AML-193 (cell line): ENCODE measurements at regions not wholly inside any gene's neighbourhood (a gene's known extent, or its start where the extent isn't known, plus 50 kb on each side); places are given as distances from the start of the nearest gene placed in this dataset.
A peak's percentile ranks its signal among the peaks of the same experiment; 100 is the strongest.
"Not testable (repeated sequence)": the region's sequence is repeated elsewhere in the genome, so short reads cannot be mapped to it uniquely, and the experiment has no call there.

ENCODE experiments used
- DNase-seq, 2 experiments: peaks; one replicate each; lab custom pipeline; 2025; lab: John Stamatoyannopoulos, UW

DNA sequence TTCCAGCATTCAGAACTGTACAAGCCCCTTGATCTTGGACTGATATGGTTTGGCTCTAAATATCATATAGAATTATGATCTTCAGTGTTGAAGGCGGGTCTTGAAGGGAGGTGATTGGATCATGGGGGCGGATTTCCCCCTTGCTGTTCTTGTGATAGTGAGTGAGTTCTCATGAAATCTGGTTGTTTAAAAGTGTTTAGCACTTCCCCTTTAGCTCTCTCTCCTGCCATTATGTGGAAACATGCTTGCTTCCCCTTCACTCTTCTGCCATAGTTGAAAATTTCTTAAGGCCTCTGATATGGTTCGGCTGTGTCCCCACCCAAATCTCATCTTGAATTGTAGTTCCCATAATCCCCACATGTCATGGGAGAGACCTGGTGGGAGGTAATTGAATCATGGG is 305.3 kb upstream of the CYRIA start:
- DNase-seq, result not testable (repeated sequence)

DNA sequence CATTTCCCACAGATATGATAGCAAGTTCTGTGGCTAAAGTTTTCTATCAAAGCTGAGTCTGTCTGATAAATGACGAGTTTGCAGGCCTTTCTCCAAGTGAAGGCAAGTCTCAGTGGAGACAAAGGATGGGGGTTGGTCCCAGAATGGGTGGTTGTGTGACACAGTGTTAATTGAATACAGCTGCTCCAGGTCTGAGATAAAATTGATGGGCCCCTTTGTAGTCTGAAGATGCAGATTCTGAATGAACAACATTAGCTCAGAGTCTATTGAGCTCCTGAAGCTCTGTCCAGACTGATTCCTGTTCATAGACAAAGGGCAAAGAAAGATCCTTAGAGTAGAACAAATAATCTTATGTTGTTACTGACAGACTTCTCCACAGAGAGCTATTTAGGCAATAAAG is 296.9 kb upstream of the CYRIA start:
- no peak for DNase-seq

GRCh38 chr2:16960579-16960978 is 294.9 kb upstream of the CYRIA start:
- no peak for DNase-seq

- DNase-seq, result no peak
These were observed 292.6 kb upstream of the CYRIA start for GRCh38 chr2:16958266-16958665.

GRCh38 chr2:16952805-16953204 is 287.2 kb upstream of the CYRIA start:
- no peak for DNase-seq

DNA sequence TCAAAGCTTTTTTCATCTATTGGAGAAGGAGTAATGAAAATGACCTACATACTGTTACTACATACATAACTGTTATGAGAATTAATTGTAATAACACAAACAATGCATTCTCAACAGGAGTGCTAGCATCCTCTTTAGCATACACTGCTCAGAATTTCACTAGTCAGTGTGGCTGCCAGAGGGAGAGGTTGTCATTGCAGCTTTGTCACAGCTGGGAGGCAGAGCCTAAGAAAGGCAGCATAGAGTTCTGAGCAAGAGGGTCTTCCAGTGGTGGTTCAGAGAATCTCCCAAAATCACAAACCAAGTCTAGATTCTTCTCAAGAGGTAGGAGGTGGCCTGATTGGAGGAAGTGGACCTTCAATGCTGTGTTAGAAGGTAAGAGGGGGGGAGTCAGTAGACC is 286.7 kb upstream of the CYRIA start:
- DNase-seq, result no peak

GRCh38 chr2:16950436-16950835 is 284.8 kb upstream of the CYRIA start:
- no peak for DNase-seq

GRCh38 chr2:16948710-16949109 is 283.1 kb upstream of the CYRIA start:
- DNase-seq, result no peak

DNA sequence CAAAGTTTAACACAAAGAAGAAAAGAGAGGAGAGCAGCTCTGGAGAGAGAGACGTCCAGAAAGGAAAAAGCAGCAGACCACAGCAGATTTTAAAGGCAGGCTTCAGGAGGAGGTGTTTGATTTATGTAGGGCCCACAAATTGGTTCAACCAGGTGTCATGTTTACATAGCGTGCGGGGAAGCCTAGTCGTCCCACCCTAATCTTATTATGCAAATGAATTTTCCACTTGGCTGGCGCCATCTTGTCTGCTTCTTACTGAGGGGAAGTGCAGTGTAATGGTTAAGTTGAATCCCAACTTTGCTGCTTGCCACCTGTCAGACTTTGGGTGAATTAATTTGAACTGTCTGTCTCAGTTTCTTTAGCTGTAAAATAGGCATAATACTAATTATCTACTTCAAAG is 282.4 kb upstream of the CYRIA start:
- DNase-seq, result no peak

- no peak for DNase-seq
These were observed 277.8 kb upstream of the CYRIA start for GRCh38 chr2:16943279-16943958.

GRCh38 chr2:16940214-16940613 is 274.6 kb upstream of the CYRIA start:
- DNase-seq, result no peak

GRCh38 chr2:16939771-16940170 is 274.1 kb upstream of the CYRIA start:
- DNase-seq, result no peak

- no peak for DNase-seq
These were observed 267.7 kb upstream of the CYRIA start for GRCh38 chr2:16933355-16933754.

DNA sequence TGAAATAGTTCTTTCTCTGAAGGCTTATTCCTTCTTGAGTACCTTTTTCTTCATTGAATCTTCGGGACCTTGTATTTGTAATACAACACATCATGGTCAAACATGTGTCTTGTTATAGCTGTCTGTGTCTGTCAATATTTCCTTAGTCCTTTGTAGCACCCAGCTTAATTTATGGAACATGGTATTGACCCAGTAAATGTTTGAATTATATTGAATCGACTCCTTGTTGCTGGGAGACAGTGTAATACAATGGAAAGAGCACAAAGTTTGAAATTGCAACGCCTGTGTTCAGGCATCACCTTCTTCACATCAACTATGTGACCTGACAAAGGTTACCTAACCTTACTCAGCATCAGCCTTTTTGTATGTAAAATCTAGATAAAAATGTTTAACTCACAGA is 267.2 kb upstream of the CYRIA start:
- no peak for DNase-seq

DNA sequence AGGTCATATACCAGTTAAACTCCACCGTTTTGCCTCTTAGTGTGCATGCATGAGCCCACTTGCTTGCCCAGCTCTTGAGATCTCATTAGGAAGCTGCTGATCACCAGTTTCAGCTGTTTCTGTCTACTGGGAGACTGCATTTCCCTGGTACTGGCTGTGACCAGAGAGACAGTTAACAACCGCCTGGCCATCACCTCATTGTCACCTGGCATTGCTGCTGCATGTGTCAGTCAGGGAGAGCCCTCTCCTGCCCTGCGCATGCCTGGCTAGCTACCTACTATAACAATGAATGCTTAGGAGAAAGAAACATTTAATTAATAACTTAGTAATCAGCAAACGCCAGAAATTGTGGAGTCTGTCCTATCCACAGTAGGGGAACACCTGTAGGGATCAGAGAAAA is 265.8 kb upstream of the CYRIA start:
- no peak for DNase-seq

DNA sequence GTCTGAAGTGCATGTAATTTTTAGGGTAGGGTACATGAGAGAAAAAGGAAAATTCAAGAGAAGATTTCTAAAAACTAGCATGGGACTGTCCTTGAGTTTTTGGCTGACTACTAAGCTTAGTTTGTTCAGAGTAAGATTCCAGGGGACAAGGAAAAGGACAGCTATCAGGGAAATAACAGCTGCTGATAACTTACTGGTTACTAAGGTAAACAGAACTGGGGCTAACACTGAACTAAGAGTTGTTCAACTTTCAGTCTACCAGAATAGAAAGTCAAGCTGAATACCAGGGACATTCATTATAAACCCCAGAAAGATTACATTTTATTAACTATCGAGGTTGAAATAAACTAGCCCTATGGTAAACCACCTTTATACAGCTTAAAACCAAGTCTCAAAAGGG is 261.8 kb upstream of the CYRIA start:
- no peak for DNase-seq

DNA sequence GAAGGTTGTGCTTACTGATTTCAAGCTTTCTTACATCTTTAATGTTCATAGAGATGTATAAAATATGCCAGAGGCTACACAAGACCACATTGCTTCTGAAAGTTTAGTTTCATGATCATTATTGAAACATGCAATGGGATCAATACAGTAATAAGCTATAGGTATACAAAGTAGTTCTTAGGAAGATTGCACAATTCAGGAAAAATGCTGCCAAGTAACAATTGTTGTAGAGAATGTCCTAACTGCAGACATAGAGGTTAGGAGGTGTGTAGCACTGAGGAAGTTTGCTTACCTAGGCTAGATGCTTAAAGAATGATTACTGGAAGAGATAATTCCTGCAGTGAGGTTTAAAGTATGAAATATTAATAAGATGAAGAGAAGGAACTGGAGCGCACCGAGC is 259.5 kb upstream of the CYRIA start:
- no peak for DNase-seq

- not testable (repeated sequence) for DNase-seq
These were observed 249.7 kb upstream of the CYRIA start for GRCh38 chr2:16915341-16915755.

- DNase-seq, result no peak
These were observed 246.1 kb upstream of the CYRIA start for GRCh38 chr2:16911746-16912145.

DNA sequence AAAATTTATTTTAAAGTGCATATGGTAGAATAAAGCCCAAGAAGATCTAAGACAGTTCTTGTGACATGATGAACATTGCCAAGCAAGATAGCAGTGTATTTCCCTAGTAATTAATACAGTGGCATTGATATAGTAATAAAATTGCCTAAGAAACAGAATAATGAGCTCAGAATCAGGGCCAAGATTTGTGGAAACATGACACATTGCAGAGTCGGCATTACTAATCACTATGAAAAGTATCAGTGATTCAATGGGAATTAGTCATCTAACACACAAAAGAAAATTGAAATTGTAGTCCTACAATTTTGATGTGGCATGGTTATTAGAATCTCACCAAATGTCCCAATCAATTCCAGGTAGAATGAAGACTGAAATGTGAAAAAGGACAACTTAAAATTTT is 243.0 kb upstream of the CYRIA start:
- no peak for DNase-seq

DNA sequence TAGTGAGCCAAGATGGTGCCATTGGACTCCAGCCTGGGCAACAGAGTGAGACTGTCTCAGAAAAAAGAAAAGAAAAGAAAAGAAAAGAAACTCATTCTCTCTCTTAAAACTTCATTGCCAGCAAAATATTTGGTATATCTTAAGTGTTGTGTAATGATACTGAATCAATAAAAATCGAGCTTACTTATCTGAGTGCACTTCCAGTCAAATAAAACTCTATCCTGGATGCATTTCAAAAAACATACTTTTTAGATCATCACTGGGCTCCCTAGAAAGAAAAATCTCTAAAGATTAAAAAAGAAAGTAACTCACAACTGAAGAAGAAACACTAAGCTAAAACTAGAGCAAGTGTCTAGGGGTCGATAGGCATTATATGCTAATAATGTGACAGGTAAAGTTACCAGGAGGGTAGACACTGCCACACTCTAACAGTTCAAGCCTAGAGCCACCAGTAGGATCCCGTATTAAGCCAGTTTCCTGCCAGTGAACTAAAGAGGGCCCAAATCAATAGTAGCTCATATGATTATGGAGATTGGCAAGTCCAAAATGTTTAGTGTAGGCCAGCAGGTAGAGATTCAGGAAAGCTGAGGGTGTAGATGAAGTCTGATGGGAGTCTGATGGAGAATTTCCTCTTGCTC is 242.1 kb upstream of the CYRIA start:
- no peak for DNase-seq

- DNase-seq, result not testable (repeated sequence)
These were observed 239.7 kb upstream of the CYRIA start for GRCh38 chr2:16905325-16905724.

DNA sequence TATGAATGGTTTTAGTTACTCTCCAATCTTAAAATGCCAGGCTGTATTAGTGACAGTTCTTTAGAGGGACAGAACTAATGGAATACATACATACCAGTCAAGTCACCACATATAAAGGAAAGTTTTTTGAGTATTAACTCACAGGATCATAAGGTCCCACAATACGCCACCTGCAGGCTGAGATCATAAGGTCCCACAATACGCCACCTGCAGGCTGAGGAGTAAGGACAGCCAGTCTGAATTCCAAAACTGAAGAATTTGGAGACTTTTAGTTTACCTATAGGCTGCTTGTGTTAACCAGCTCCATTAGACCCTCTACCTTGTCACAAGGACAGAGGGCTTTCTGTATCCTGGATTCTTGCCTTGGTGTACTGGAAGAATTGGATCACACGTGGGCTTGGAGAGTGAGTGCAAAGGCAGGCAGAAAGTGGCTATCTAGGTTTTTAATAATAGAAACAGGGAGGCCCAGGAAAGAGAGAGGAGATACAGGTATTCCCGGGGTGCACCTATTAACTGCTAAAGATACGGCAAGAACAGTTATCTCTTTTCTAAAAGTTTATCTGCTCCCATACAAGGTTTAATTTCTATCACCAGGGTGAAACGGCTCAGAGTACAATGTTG is 234.9 kb upstream of the CYRIA start:
- peak; percentile 63 to 64 for DNase-seq

DNA sequence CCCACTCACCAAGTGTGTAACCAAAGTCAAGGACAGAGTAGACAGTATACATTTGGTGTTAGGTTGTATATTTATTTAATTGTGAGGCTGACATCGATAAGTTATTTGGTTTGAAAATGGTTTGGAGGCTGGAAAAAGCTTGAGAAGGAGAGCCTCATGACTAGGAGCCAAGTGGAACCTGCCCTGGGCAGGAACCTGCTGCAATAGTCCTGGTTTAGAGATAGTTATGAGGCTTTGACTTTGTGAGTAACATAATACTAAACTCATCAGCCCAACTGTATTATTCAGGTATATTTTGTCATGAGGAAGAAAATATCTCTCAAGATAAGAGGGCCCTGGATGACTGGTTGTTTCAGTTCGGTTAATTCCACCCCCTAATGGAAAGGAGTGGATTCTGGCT is 234.3 kb upstream of the CYRIA start:
- DNase-seq, result no peak
